Right lung (tissue), 2 donors: ENCODE measurements at regions not wholly inside any gene's neighbourhood (a gene's known extent, or its start where the extent isn't known, plus 50 kb on each side); places are given as distances from the start of the nearest gene placed in this dataset.

Source experiments
- DNase-seq, 2 donors: peaks; one replicate each; pipeline ENCODE4 v3.0.0-alpha.2; 2013

- no peak for DNase-seq
Measured at GRCh38 chr14:22046063-22046462, 372.4 kb upstream of the OR4E1 start.

- DNase-seq, result no peak
Measured at GRCh38 chr14:22044193-22044592, 370.6 kb upstream of the OR4E1 start.

- no peak for DNase-seq
Measured at GRCh38 chr14:22040781-22041125, 367.1 kb upstream of the OR4E1 start.

- DNase-seq, result no peak
Measured at GRCh38 chr14:22039938-22040780, 366.5 kb upstream of the OR4E1 start.

- no peak for DNase-seq
Measured at GRCh38 chr14:22036541-22037239, 363.1 kb upstream of the OR4E1 start.

GRCh38 chr14:22026527-22026926 lies 352.9 kb upstream of the OR4E1 start:
- no peak for DNase-seq

GRCh38 chr14:22025879-22026278 lies 352.3 kb upstream of the OR4E1 start:
- no peak for DNase-seq

- DNase-seq, result no peak
Measured at GRCh38 chr14:22024137-22024536, 350.5 kb upstream of the OR4E1 start.

GRCh38 chr14:22018890-22019289 lies 345.3 kb upstream of the OR4E1 start:
- DNase-seq, result no peak

- no peak for DNase-seq
Measured at GRCh38 chr14:22012452-22012851, 338.8 kb upstream of the OR4E1 start.

- DNase-seq, result no peak
Measured at GRCh38 chr14:22011253-22011642, 337.6 kb upstream of the OR4E1 start.

- peak; percentile 64 to 73 for DNase-seq
Measured at GRCh38 chr14:22010545-22011252, 337.1 kb upstream of the OR4E1 start.

GRCh38 chr14:22008766-22009165 lies 335.1 kb upstream of the OR4E1 start:
- no peak for DNase-seq

- DNase-seq, result no peak
Measured at GRCh38 chr14:22007784-22008412, 334.3 kb upstream of the OR4E1 start.

GRCh38 chr14:22007363-22007762 lies 333.7 kb upstream of the OR4E1 start:
- no peak for DNase-seq

- DNase-seq, result no peak
Measured at GRCh38 chr14:22003461-22003860, 329.8 kb upstream of the OR4E1 start.

GRCh38 chr14:22002860-22003284 lies 329.3 kb upstream of the OR4E1 start:
- no peak for DNase-seq

GRCh38 chr14:21999402-21999801 lies 325.8 kb upstream of the OR4E1 start:
- no peak for DNase-seq

GRCh38 chr14:21997300-21997699 lies 323.7 kb upstream of the OR4E1 start:
- DNase-seq, result peak in 1 of 2 donors; percentile 38

- no peak for DNase-seq
Measured at GRCh38 chr14:21995332-21995731, 321.7 kb upstream of the OR4E1 start.

- no peak for DNase-seq
Measured at GRCh38 chr14:21993837-21994236, 320.2 kb upstream of the OR4E1 start.

GRCh38 chr14:21993070-21993469 lies 319.5 kb upstream of the OR4E1 start:
- no peak for DNase-seq
